ENCODE measurements at regions not wholly inside any gene's neighbourhood (a gene's known extent, or its start where the extent isn't known, plus 50 kb on each side); places are given as distances from the start of the nearest gene placed in this dataset.

GRCh38 chr2:107068069-107068916, 182.3 kb upstream of the ST6GAL2 start:
- no peak overlapping the region for H2AFZ ChIP-seq (ENCODE audit: low read depth, low read length)
- H3K4me3 ChIP-seq (ENCODE audit: low read length): no peak overlapping the region

GRCh38 chr2:107069890-107070289, 183.9 kb upstream of the ST6GAL2 start:
- H3K9ac ChIP-seq (ENCODE audit: low read length): no peak overlapping the region
- H3K4me2 ChIP-seq (ENCODE audit: low read length): no peak overlapping the region

More at GRCh38 chr2:107068069-107068916, 182.3 kb upstream of the ST6GAL2 start:
- H3K27ac ChIP-seq (ENCODE audit: low read length): no peak overlapping the region
- H4K20me1 ChIP-seq (ENCODE audit: insufficient read depth): no peaks in the 10 kb centered on the region
- H3K9me2 ChIP-seq (ENCODE audit: insufficient read depth, low read length): no peaks in the 10 kb centered on the region
- H3K36me3 ChIP-seq (ENCODE audit: insufficient read depth, low read length): no peaks in the 10 kb centered on the region
- H3K9me3 ChIP-seq (ENCODE audit: low read length): no peaks in the 10 kb centered on the region
- no peak overlapping the region for H3K9ac ChIP-seq (ENCODE audit: low read length)
- no peak for TF ChIP-seq EP300 (conservative IDR thresholded peaks at IDR 0.05; ENCODE audit: poor library complexity, severe bottlenecking)
- no peak for TF ChIP-seq REST (IDR thresholded peaks at IDR 0.05; ENCODE audit: borderline replicate concordance)
- no peak for TF ChIP-seq MXI1 (conservative IDR thresholded peaks at IDR 0.05; ENCODE audit: poor library complexity, severe bottlenecking)
- TF ChIP-seq POLR2AphosphoS5 (IDR thresholded peaks at IDR 0.05): no peak
- no peak for TF ChIP-seq TAF1 (IDR thresholded peaks at IDR 0.05; ENCODE audit: low read depth)
- H3K4me2 ChIP-seq (ENCODE audit: low read length): no peak overlapping the region
- no peaks in the 10 kb centered on the region for H3F3A ChIP-seq (ENCODE audit: insufficient read depth, low read length, poor library complexity, severe bottlenecking)
- H3K79me2 ChIP-seq (replicated peaks; ENCODE audit: insufficient read depth, low read length): no peaks in the 10 kb centered on the region
- H3K27me3 ChIP-seq (ENCODE audit: insufficient read depth, low read depth, low read length): no peaks in the 10 kb centered on the region

More at GRCh38 chr2:107069890-107070289, 183.9 kb upstream of the ST6GAL2 start:
- Histone ChIP-seq H3K9me2 (ENCODE audit: insufficient read depth, low read length) (no peaks in the 10 kb centered on the region), H3K36me3 (ENCODE audit: insufficient read depth, low read length) (no peaks in the 10 kb centered on the region), H2AFZ (ENCODE audit: low read depth, low read length) (no peak overlapping the region), H3K9me3 (ENCODE audit: low read length) (no peaks in the 10 kb centered on the region), H4K20me1 (ENCODE audit: insufficient read depth) (no peaks in the 10 kb centered on the region), H3F3A (ENCODE audit: insufficient read depth, low read length, poor library complexity, severe bottlenecking) (no peaks in the 10 kb centered on the region), H3K27ac (ENCODE audit: low read length) (no peak overlapping the region), H3K4me3 (ENCODE audit: low read length) (no peak overlapping the region), H3K27me3 (ENCODE audit: insufficient read depth, low read depth, low read length) (no peaks in the 10 kb centered on the region), H3K79me2 (replicated peaks; ENCODE audit: insufficient read depth, low read length) (no peaks in the 10 kb centered on the region)
- no peak for TF ChIP-seq POLR2AphosphoS5 (IDR thresholded peaks at IDR 0.05)
- TF ChIP-seq TAF1 (IDR thresholded peaks at IDR 0.05; ENCODE audit: low read depth): no peak
- TF ChIP-seq, protein P1, sequence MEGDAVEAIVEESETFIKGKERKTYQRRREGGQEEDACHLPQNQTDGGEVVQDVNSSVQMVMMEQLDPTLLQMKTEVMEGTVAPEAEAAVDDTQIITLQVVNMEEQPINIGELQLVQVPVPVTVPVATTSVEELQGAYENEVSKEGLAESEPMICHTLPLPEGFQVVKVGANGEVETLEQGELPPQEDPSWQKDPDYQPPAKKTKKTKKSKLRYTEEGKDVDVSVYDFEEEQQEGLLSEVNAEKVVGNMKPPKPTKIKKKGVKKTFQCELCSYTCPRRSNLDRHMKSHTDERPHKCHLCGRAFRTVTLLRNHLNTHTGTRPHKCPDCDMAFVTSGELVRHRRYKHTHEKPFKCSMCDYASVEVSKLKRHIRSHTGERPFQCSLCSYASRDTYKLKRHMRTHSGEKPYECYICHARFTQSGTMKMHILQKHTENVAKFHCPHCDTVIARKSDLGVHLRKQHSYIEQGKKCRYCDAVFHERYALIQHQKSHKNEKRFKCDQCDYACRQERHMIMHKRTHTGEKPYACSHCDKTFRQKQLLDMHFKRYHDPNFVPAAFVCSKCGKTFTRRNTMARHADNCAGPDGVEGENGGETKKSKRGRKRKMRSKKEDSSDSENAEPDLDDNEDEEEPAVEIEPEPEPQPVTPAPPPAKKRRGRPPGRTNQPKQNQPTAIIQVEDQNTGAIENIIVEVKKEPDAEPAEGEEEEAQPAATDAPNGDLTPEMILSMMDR (IDR thresholded peaks at IDR 0.05; ENCODE audit: poor library complexity, severe bottlenecking): no peak
- no peak for TF ChIP-seq EZH2 (IDR thresholded peaks at IDR 0.05; ENCODE audit: borderline replicate concordance, insufficient read depth, low read length, poor library complexity, severe bottlenecking)
- no peak for TF ChIP-seq RAD21 (conservative IDR thresholded peaks at IDR 0.05)
- TF ChIP-seq MXI1 (conservative IDR thresholded peaks at IDR 0.05; ENCODE audit: poor library complexity, severe bottlenecking): no peak
- TF ChIP-seq REST (IDR thresholded peaks at IDR 0.05; ENCODE audit: borderline replicate concordance): no peak
- no peak for TF ChIP-seq EP300 (conservative IDR thresholded peaks at IDR 0.05; ENCODE audit: poor library complexity, severe bottlenecking)
- TF ChIP-seq SMC3 (conservative IDR thresholded peaks at IDR 0.05; ENCODE audit: poor library complexity): no peak
